Esophagus squamous epithelium (tissue), 5 donors: ENCODE measurements at regions not wholly inside any gene's neighbourhood (a gene's known extent, or its start where the extent isn't known, plus 50 kb on each side); places are given as distances from the start of the nearest gene placed in this dataset.

Source experiments
- DNase-seq: peaks from one replicate; lab custom pipeline; 2025; lab: John Stamatoyannopoulos, UW
- H3K27ac ChIP-seq, 4 donors: fragments of 200-600 bp; sonication (generic); one replicate each; pipeline ENCODE4 v1.5.1; 2016 to 2019; ENCODE audit warnings: mild to moderate bottlenecking in 1 of 4
- H3K27me3 ChIP-seq, 4 donors: fragments of 200-600 bp; sonication (generic); 1 replicate in 3 of 4; 2 replicates in 1 of 4; pipeline versions ENCODE4 v1.5.1 to v1.6.0; 2017 to 2021; ENCODE audit warnings: antibody characterized with exemption in 1 of 4
- H3K36me3 ChIP-seq, 3 donors: fragments of 200-600 bp; sonication (generic); one replicate each; pipeline ENCODE4 v1.5.1; 2016 to 2019
- H3K4me1 ChIP-seq, 3 donors: fragments of 200-600 bp; sonication (generic); one replicate each; pipeline ENCODE4 v1.5.1; 2017 to 2019
- H3K4me3 ChIP-seq, 4 donors: fragments of 200-600 bp; sonication (generic); 1 replicate in 3 of 4; 2 replicates in 1 of 4; pipeline ENCODE4 v1.5.1; 2016 to 2019; ENCODE audit warnings: mild to moderate bottlenecking in 2 of 4, moderate library complexity in 1 of 4
- H3K9me3 ChIP-seq, 3 donors: fragments of 200-600 bp; sonication (generic); one replicate each; pipeline ENCODE4 v1.5.1; 2016 to 2019
- CTCF ChIP-seq, 6 experiments: fragments of 450-650 bp in 4 of 6; fragments of 200-600 bp in 2 of 6; sonication (generic) in 2 of 6; IDR thresholded peaks; one replicate each; pipeline ENCODE4 v1.5.1; 2016 to 2019; ENCODE audit warnings: antibody characterized with exemption in 6 of 6, mild to moderate bottlenecking in 4 of 6, moderate library complexity in 4 of 6
- POLR2A ChIP-seq, 4 donors: fragments of 450-650 bp; IDR thresholded peaks; one replicate each; pipeline ENCODE4 v1.6.1; 2017; ENCODE audit warnings: antibody characterized with exemption in 4 of 4, mild to moderate bottlenecking in 4 of 4, moderate library complexity in 3 of 4
- WGBS, 2 donors: methylation state at CpG; one replicate each; pipeline ENCODE4 v1.1.5; 2018; 5-methylcytosine and 5-hydroxymethylcytosine counted together
- intact Hi-C: fragments of 100-400 bp; cut with DNase I; formaldehyde crosslinking; loops from one replicate; pipeline ENCODE4 v1.15.0; 2022
- donor health status: DM: yes; HTN: yes; CAD: no.

DNA sequence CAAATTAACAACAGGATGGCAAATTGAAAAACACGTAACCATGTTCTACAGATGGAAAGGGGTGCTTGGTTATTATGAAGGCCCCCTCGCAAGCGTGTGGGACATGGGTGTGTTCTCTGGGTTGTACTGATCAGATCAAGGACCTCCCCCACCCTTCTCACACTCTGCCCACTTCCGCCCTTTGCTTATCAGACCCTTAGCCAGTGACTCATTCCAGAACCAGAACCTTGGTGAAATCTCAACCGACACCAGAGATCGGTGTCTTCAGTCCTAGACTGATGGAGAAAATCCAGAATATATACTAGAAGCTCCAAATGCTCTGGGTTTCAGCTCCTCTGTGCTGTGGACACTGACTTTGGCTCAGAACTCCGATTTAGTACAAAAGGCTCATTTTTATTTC, 64.9 kb downstream of the PTTG1 start:
- no peaks in the 10 kb centered on the region for H3K36me3 ChIP-seq

GRCh38 chr5:160488394-160489325, 67.0 kb downstream of the PTTG1 start:
- Histone ChIP-seq H3K36me3 (no peaks in the 10 kb centered on the region), H3K4me1 (no peaks in the 10 kb centered on the region), H3K9me3 (no peaks in the 10 kb centered on the region), H3K27ac (no peak overlapping the region), H3K4me3 (no peak overlapping the region), H3K27me3 (no peaks in the 10 kb centered on the region)
- WGBS, 2 donors, result 76 to 82% methylated on average over 6 of the region's 6 CpGs
- intact Hi-C loops, result no loop called here
- no peak for DNase-seq
- TF ChIP-seq CTCF (IDR thresholded peaks at IDR 0.05) (no peak), POLR2A (IDR thresholded peaks at IDR 0.05) (no peak)

More for the DNA sequence above, 64.9 kb downstream of the PTTG1 start:
- intact Hi-C loops, result no loop called here
- no peaks in the 10 kb centered on the region for H3K4me1 ChIP-seq
- H3K27me3 ChIP-seq, result no peaks in the 10 kb centered on the region
- no peak overlapping the region for H3K27ac ChIP-seq
- H3K9me3 ChIP-seq, result no peaks in the 10 kb centered on the region
- DNase-seq, result no peak
- no peak overlapping the region for H3K4me3 ChIP-seq
- TF ChIP-seq CTCF (IDR thresholded peaks at IDR 0.05), result no peak
- no peak for TF ChIP-seq POLR2A (IDR thresholded peaks at IDR 0.05)
- WGBS, 2 donors, result 87 to 92% methylated on average over 7 of the region's 7 CpGs

- no peak for TF ChIP-seq POLR2A (IDR thresholded peaks at IDR 0.05)
- no peak for TF ChIP-seq CTCF (IDR thresholded peaks at IDR 0.05)
- H3K9me3 ChIP-seq, result no peaks in the 10 kb centered on the region
- H3K27ac ChIP-seq, result no peak overlapping the region
- H3K4me3 ChIP-seq, result no peak overlapping the region
- H3K36me3 ChIP-seq, result no peaks in the 10 kb centered on the region
- no peaks in the 10 kb centered on the region for H3K27me3 ChIP-seq
- H3K4me1 ChIP-seq, result no peaks in the 10 kb centered on the region
- intact Hi-C loops, result no loop called here
- 95 to 100% methylated on average over 1 of the region's 1 CpG for WGBS, 2 donors
- no peak for DNase-seq
Measured at GRCh38 chr5:160491438-160491837, 69.8 kb downstream of the PTTG1 start.

- no peaks in the 10 kb centered on the region for H3K4me1 ChIP-seq
- TF ChIP-seq CTCF (IDR thresholded peaks at IDR 0.05) (no peak), POLR2A (IDR thresholded peaks at IDR 0.05) (no peak)
- whole genome bisulfite sequencing, 2 donors, result 50 to 64% methylated on average over 1 of the region's 1 CpG
- H3K27me3 ChIP-seq, result no peaks in the 10 kb centered on the region
- H3K36me3 ChIP-seq, result no peaks in the 10 kb centered on the region
- H3K9me3 ChIP-seq, result no peaks in the 10 kb centered on the region
- no peak overlapping the region for H3K4me3 ChIP-seq
- intact Hi-C loops, result no loop called here
- no peak overlapping the region for H3K27ac ChIP-seq
- DNase-seq, result no peak
Measured at GRCh38 chr5:160492565-160492964, 70.9 kb downstream of the PTTG1 start.

- Histone ChIP-seq H3K9me3 (no peaks in the 10 kb centered on the region), H3K27ac (no peak overlapping the region), H3K27me3 (no peaks in the 10 kb centered on the region), H3K4me3 (no peak overlapping the region), H3K4me1 (no peaks in the 10 kb centered on the region), H3K36me3 (no peaks in the 10 kb centered on the region)
- WGBS, 2 donors, result 50 to 64% methylated on average over 2 of the region's 2 CpGs
- intact Hi-C loops, result no loop called here
- no peak for DNase-seq
- TF ChIP-seq POLR2A (IDR thresholded peaks at IDR 0.05) (no peak), CTCF (IDR thresholded peaks at IDR 0.05) (no peak)
Measured at GRCh38 chr5:160493806-160494338, 72.2 kb downstream of the PTTG1 start.
